Liver (tissue), 8 donors: ENCODE measurements at regions not wholly inside any gene's neighbourhood (a gene's known extent, or its start where the extent isn't known, plus 50 kb on each side); places are given as distances from the start of the nearest gene placed in this dataset.

Experiments used
- DNase-seq: peaks from one replicate; pipeline ENCODE4 v3.0.0-alpha.2; 2017; ENCODE audit warnings: low spot score
- H3K27ac ChIP-seq, 2 donors: one replicate each; pipeline ENCODE4 v1.7.0; 2013; ENCODE audit warnings: inconsistent platforms in 2 of 2, low read length in 2 of 2, control low read depth in 1 of 2, low read depth in 1 of 2, mild to moderate bottlenecking in 1 of 2
- H3K27me3 ChIP-seq, 4 donors: one replicate each; pipeline versions ENCODE4 v1.6.1 to v1.7.0; 2013; ENCODE audit warnings: low read length in 3 of 4, inconsistent platforms in 1 of 4, mild to moderate bottlenecking in 1 of 4, moderate library complexity in 1 of 4; ENCODE audit not compliant: control insufficient read depth in 4 of 4, insufficient read depth in 4 of 4
- H3K36me3 ChIP-seq, 4 donors: one replicate each; pipeline versions ENCODE4 v1.6.1 to v1.7.0; 2013; ENCODE audit warnings: low read length in 3 of 4, mild to moderate bottlenecking in 3 of 4, low read depth in 1 of 4, moderate library complexity in 1 of 4; ENCODE audit not compliant: control insufficient read depth in 4 of 4, insufficient read depth in 3 of 4
- H3K4me1 ChIP-seq, 4 donors: one replicate each; pipeline versions ENCODE4 v1.6.1 to v1.7.0; 2013; ENCODE audit warnings: low read length in 3 of 4, mild to moderate bottlenecking in 3 of 4, moderate library complexity in 1 of 4; ENCODE audit not compliant: control insufficient read depth in 4 of 4, insufficient read depth in 4 of 4
- H3K4me3 ChIP-seq, 3 donors: one replicate each; pipeline versions ENCODE4 v1.6.1 to v1.7.0; 2013; ENCODE audit warnings: low read length in 3 of 3, control low read depth in 1 of 3, low read depth in 1 of 3, mild to moderate bottlenecking in 1 of 3
- H3K9ac ChIP-seq, 2 donors: one replicate each; pipeline ENCODE4 v1.7.0; 2013; ENCODE audit warnings: low read length in 2 of 2, mild to moderate bottlenecking in 2 of 2, moderate library complexity in 2 of 2, control low read depth in 1 of 2, low read depth in 1 of 2
- H3K9me3 ChIP-seq, 4 donors: one replicate each; pipeline versions ENCODE4 v1.6.1 to v1.7.0; 2013; ENCODE audit warnings: low read length in 3 of 4; ENCODE audit not compliant: control insufficient read depth in 4 of 4
- ATF3 ChIP-seq: IDR thresholded peaks from 2 replicates; pipeline ENCODE4 v1.6.1; 2016; ENCODE audit warnings: antibody characterized with exemption
- CTCF ChIP-seq: fragments of 150-350 bp; IDR thresholded peaks from 2 replicates; pipeline ENCODE4 v1.5.1; 2017; ENCODE audit warnings: improper control_type of control experiment, low read depth, low read length; ENCODE audit not compliant: missing input control
- EGR1 ChIP-seq, 2 donors: IDR thresholded peaks; 2 replicates each; pipeline ENCODE4 v1.6.1; 2016 to 2018; ENCODE audit warnings: antibody characterized with exemption in 2 of 2, low read depth in 2 of 2
- FOXA1 ChIP-seq: IDR thresholded peaks from 2 replicates; pipeline ENCODE4 v1.6.1; 2016; ENCODE audit warnings: antibody characterized with exemption
- FOXA2 ChIP-seq: IDR thresholded peaks from 2 replicates; pipeline ENCODE4 v1.6.1; 2016; ENCODE audit warnings: antibody characterized with exemption
- GABPA ChIP-seq, 2 donors: IDR thresholded peaks in 1 of 2; conservative IDR thresholded peaks in 1 of 2; 2 replicates each; pipeline ENCODE4 v1.6.1; 2016; ENCODE audit warnings: antibody characterized with exemption in 2 of 2, mild to moderate bottlenecking in 1 of 2, moderate library complexity in 1 of 2
- HNF4A ChIP-seq, 2 donors: conservative IDR thresholded peaks; 2 replicates each; pipeline ENCODE4 v1.6.1; 2016; ENCODE audit warnings: antibody characterized with exemption in 2 of 2, mild to moderate bottlenecking in 2 of 2
- HNF4G ChIP-seq: IDR thresholded peaks from 2 replicates; pipeline ENCODE4 v1.6.1; 2016; ENCODE audit warnings: antibody characterized with exemption
- JUND ChIP-seq, 2 donors: IDR thresholded peaks; 2 replicates each; pipeline ENCODE4 v1.6.1; 2016; ENCODE audit warnings: antibody characterized with exemption in 2 of 2
- MAX ChIP-seq: IDR thresholded peaks from 2 replicates; pipeline ENCODE4 v1.6.1; 2016; ENCODE audit warnings: antibody characterized with exemption
- NR2F2 ChIP-seq: IDR thresholded peaks from 2 replicates; pipeline ENCODE4 v1.6.1; 2016; ENCODE audit warnings: antibody characterized with exemption
- RAD21 ChIP-seq, 2 donors: IDR thresholded peaks; 2 replicates each; pipeline ENCODE4 v1.6.1; 2016; ENCODE audit warnings: antibody characterized with exemption in 2 of 2, mild to moderate bottlenecking in 2 of 2
- REST ChIP-seq: IDR thresholded peaks from 2 replicates; pipeline ENCODE4 v1.6.1; 2016; ENCODE audit warnings: antibody characterized with exemption, mild to moderate bottlenecking
- RXRA ChIP-seq, 2 donors: IDR thresholded peaks; 2 replicates each; pipeline ENCODE4 v1.6.1; 2017 to 2018; ENCODE audit warnings: antibody characterized with exemption in 2 of 2, mild to moderate bottlenecking in 1 of 2
- SP1 ChIP-seq: IDR thresholded peaks from 2 replicates; pipeline ENCODE4 v1.6.1; 2018; ENCODE audit warnings: antibody characterized with exemption, mild to moderate bottlenecking
- TAF1 ChIP-seq: conservative IDR thresholded peaks from 2 replicates; pipeline ENCODE4 v1.6.1; 2016; ENCODE audit warnings: antibody characterized with exemption, mild to moderate bottlenecking
- YY1 ChIP-seq: IDR thresholded peaks from 2 replicates; pipeline ENCODE4 v1.6.1; 2016; ENCODE audit warnings: antibody characterized with exemption, mild to moderate bottlenecking
- ZBTB33 ChIP-seq: IDR thresholded peaks from 2 replicates; pipeline ENCODE4 v1.6.1; 2016; ENCODE audit warnings: antibody characterized with exemption
- WGBS: extraction: QIAGEN DNeasy Blood & Tissue Kit; methylation state at CpG from one replicate; pipeline ENCODE4 v1.1.7; 2013; 5-methylcytosine and 5-hydroxymethylcytosine counted together
- donor health status: healthy.
- donor health status: healthy.
- donor health status: healthy.
- donor health status: healthy.
- donor health status: healthy.

GRCh38 chr16:63346000-63346399 is 1309.8 kb upstream of the CDH8 start:
- Histone ChIP-seq H3K9me3 (no peaks in the 10 kb centered on the region), H3K4me1 (no peaks in the 10 kb centered on the region), H3K27me3 (no peaks in the 10 kb centered on the region), H3K36me3 (no peaks in the 10 kb centered on the region), H3K9ac (no peak overlapping the region), H3K27ac (no peak overlapping the region), H3K4me3 (no peak overlapping the region)
- WGBS = 92% methylated on average over 3 of the region's 3 CpGs
- TF ChIP-seq FOXA2 (no peak), MAX (no peak), EGR1 (IDR thresholded peaks at IDR 0.05; ENCODE audit: low read depth in 2 of 2) (no peak), TAF1 (no peak), RXRA (IDR thresholded peaks at IDR 0.05) (no peak), ZBTB33 (no peak), FOXA1 (no peak), GABPA (IDR thresholded peaks at IDR 0.05 in 1 of 2, conservative IDR thresholded peaks at IDR 0.05 in 1 of 2) (no peak), REST (no peak), JUND (IDR thresholded peaks at IDR 0.05) (no peak), NR2F2 (no peak), RAD21 (IDR thresholded peaks at IDR 0.05) (no peak), ATF3 (no peak), YY1 (no peak), HNF4A (conservative IDR thresholded peaks at IDR 0.05) (no peak)
- DNase-seq = no peak

- H3K27me3 ChIP-seq = no peaks in the 10 kb centered on the region
- no peak for DNase-seq
- H3K9me3 ChIP-seq = no peaks in the 10 kb centered on the region
- no peak overlapping the region for H3K9ac ChIP-seq
- H3K27ac ChIP-seq = peak overlapping the region in 1 of 2 donors; percentile 12
- 46% methylated on average over 1 of the region's 1 CpG for WGBS
- no peaks in the 10 kb centered on the region for H3K36me3 ChIP-seq
- H3K4me1 ChIP-seq = no peaks in the 10 kb centered on the region
- no peak overlapping the region for H3K4me3 ChIP-seq
- TF ChIP-seq YY1 (no peak), FOXA1 (no peak), GABPA (IDR thresholded peaks at IDR 0.05 in 1 of 2, conservative IDR thresholded peaks at IDR 0.05 in 1 of 2) (no peak), FOXA2 (no peak), HNF4A (conservative IDR thresholded peaks at IDR 0.05) (peak; percentile 69 to 70), CTCF (no peak), JUND (IDR thresholded peaks at IDR 0.05) (peak in 1 of 2 donors; percentile 53), HNF4G (no peak), NR2F2 (no peak), TAF1 (no peak), SP1 (peak; percentile 72), ZBTB33 (peak; percentile 26), RAD21 (IDR thresholded peaks at IDR 0.05) (peak in 1 of 2 donors; percentile 23), EGR1 (IDR thresholded peaks at IDR 0.05; ENCODE audit: low read depth in 2 of 2) (no peak), MAX (no peak), ATF3 (no peak)
Observed at GRCh38 chr16:63337264-63337663, 1301.0 kb upstream of the CDH8 start.
